Right atrium auricular region (tissue), 2 donors: ENCODE measurements at regions not wholly inside any gene's neighbourhood (a gene's known extent, or its start where the extent isn't known, plus 50 kb on each side); places are given as distances from the start of the nearest gene placed in this dataset.
"Not testable (repeated sequence)": the region's sequence is repeated elsewhere in the genome, so short reads cannot be mapped to it uniquely, and the experiment has no call there.

Experiments used
- DNase-seq: peaks from one replicate; pipeline ENCODE4 v3.0.0-alpha.2; 2019; ENCODE audit warnings: low spot score
- H3K27ac ChIP-seq, 2 donors: fragments of 200-600 bp; sonication (generic); 1 replicate in 1 of 2; 2 replicates in 1 of 2; pipeline ENCODE4 v1.5.1; 2016 to 2019
- H3K27me3 ChIP-seq, 2 donors: fragments of 200-600 bp; sonication (generic); one replicate each; pipeline versions ENCODE4 v1.5.1 to v1.6.0; 2017 to 2019
- H3K36me3 ChIP-seq: fragments of 200-600 bp; sonication (generic); one replicate; pipeline ENCODE4 v1.5.1; 2016
- H3K4me1 ChIP-seq, 2 donors: fragments of 200-600 bp; sonication (generic); one replicate each; pipeline versions ENCODE4 v1.5.1 to v1.6.0; 2017 to 2019
- H3K4me3 ChIP-seq, 2 donors: fragments of 200-600 bp; sonication (generic); 1 replicate in 1 of 2; 2 replicates in 1 of 2; pipeline ENCODE4 v1.5.1; 2017 to 2019; ENCODE audit warnings: mild to moderate bottlenecking in 1 of 2, moderate library complexity in 1 of 2
- H3K9me3 ChIP-seq, 2 donors: fragments of 200-600 bp; sonication (generic); one replicate each; pipeline ENCODE4 v1.5.1; 2019
- CTCF ChIP-seq, 2 donors: fragments of 200-600 bp; sonication (generic); IDR thresholded peaks; one replicate each; pipeline ENCODE4 v1.5.1; 2019; ENCODE audit warnings: antibody characterized with exemption in 2 of 2

GRCh38 chr16:29296176-29296575, 110.3 kb downstream of the NPIPB11 start:
- not testable (repeated sequence) for DNase-seq, H3K36me3 ChIP-seq, H3K27ac ChIP-seq, H3K9me3 ChIP-seq, H3K4me3 ChIP-seq, H3K27me3 ChIP-seq
- H3K4me1 ChIP-seq = peaks cover 0 to 17% of the 10 kb centered on the region in 2 donors

- H3K36me3 ChIP-seq, DNase-seq, H3K27me3 ChIP-seq, H3K9me3 ChIP-seq, H3K4me3 ChIP-seq: not testable (repeated sequence)
- Histone ChIP-seq H3K4me1 (peaks cover 0 to 27% of the 10 kb centered on the region in 2 donors), H3K27ac (peak overlapping the region in 1 of 2 donors; percentile 12)
Observed at GRCh38 chr16:29294951-29295795, 111.3 kb downstream of the NPIPB11 start.

GRCh38 chr16:29294400-29294933, 112.0 kb downstream of the NPIPB11 start:
- H3K4me1 ChIP-seq = peaks cover 0 to 34% of the 10 kb centered on the region in 2 donors
- H3K36me3 ChIP-seq, H3K27me3 ChIP-seq, DNase-seq, H3K9me3 ChIP-seq, H3K4me3 ChIP-seq: not testable (repeated sequence)
- peak overlapping the region; percentile 12 to 83 for H3K27ac ChIP-seq

- Histone ChIP-seq H3K4me3 (peak overlapping the region in 1 of 2 donors; percentile 11), H3K27ac (peak overlapping the region; percentile 83), H3K4me1 (peaks cover 0 to 43% of the 10 kb centered on the region in 2 donors)
- not testable (repeated sequence) for H3K9me3 ChIP-seq, H3K27me3 ChIP-seq, H3K36me3 ChIP-seq, DNase-seq
Observed at GRCh38 chr16:29293545-29293944, 113.0 kb downstream of the NPIPB11 start.

GRCh38 chr16:29292952-29293471, 113.5 kb downstream of the NPIPB11 start:
- peak in 1 of 2 donors; percentile 15 for TF ChIP-seq CTCF (IDR thresholded peaks at IDR 0.05)
- peaks cover 0 to 48% of the 10 kb centered on the region in 2 donors for H3K4me1 ChIP-seq
- peak overlapping the region in 1 of 2 donors; percentile 11 for H3K4me3 ChIP-seq
- not testable (repeated sequence) for H3K27me3 ChIP-seq, H3K9me3 ChIP-seq, DNase-seq, H3K36me3 ChIP-seq
- H3K27ac ChIP-seq = peak overlapping the region; percentile 83

- Histone ChIP-seq H3K27ac (peak overlapping the region; percentile 83), H3K4me1 (peaks cover 0 to 51% of the 10 kb centered on the region in 2 donors)
- H3K4me3 ChIP-seq = not testable (repeated sequence)
Observed at GRCh38 chr16:29291329-29292271, 114.9 kb downstream of the NPIPB11 start.

GRCh38 chr16:29290631-29291247, 115.8 kb downstream of the NPIPB11 start:
- H3K27ac ChIP-seq = peak overlapping the region; percentile 83
- no peak for TF ChIP-seq CTCF (IDR thresholded peaks at IDR 0.05)
- H3K36me3 ChIP-seq = no peaks in the 10 kb centered on the region
- H3K4me3 ChIP-seq = peak overlapping the region; percentile 17 to 29
- H3K27me3 ChIP-seq = no peaks in the 10 kb centered on the region
- peaks cover 0 to 51% of the 10 kb centered on the region in 2 donors for H3K4me1 ChIP-seq
- DNase-seq = peak; percentile 99
- no peaks in the 10 kb centered on the region for H3K9me3 ChIP-seq

More at GRCh38 chr16:29291329-29292271, 114.9 kb downstream of the NPIPB11 start:
- not testable (repeated sequence) for H3K27me3 ChIP-seq, H3K36me3 ChIP-seq, H3K9me3 ChIP-seq, DNase-seq

- DNase-seq, H3K9me3 ChIP-seq, H3K36me3 ChIP-seq, H3K27me3 ChIP-seq: not testable (repeated sequence)
- Histone ChIP-seq H3K27ac (peak overlapping the region; percentile 16 to 83), H3K4me3 (peak overlapping the region in 1 of 2 donors; percentile 29), H3K4me1 (peaks cover 0 to 51% of the 10 kb centered on the region in 2 donors)
Observed at GRCh38 chr16:29289516-29290239, 116.8 kb downstream of the NPIPB11 start.

GRCh38 chr16:29288711-29289474, 117.6 kb downstream of the NPIPB11 start:
- H3K9me3 ChIP-seq, H3K27me3 ChIP-seq, H3K4me3 ChIP-seq, H3K36me3 ChIP-seq, DNase-seq: not testable (repeated sequence)
- H3K4me1 ChIP-seq = peaks cover 0 to 51% of the 10 kb centered on the region in 2 donors
- H3K27ac ChIP-seq = peak overlapping the region; percentile 0 to 83

GRCh38 chr16:29287871-29288535, 118.5 kb downstream of the NPIPB11 start:
- not testable (repeated sequence) for H3K4me3 ChIP-seq, H3K36me3 ChIP-seq, DNase-seq, H3K27me3 ChIP-seq, H3K9me3 ChIP-seq
- Histone ChIP-seq H3K4me1 (peaks cover 0 to 51% of the 10 kb centered on the region in 2 donors), H3K27ac (peak overlapping the region; percentile 0 to 83)
